MM.1S (cell line): ENCODE measurements at regions not wholly inside any gene's neighbourhood (a gene's known extent, or its start where the extent isn't known, plus 50 kb on each side); places are given as distances from the start of the nearest gene placed in this dataset.

ENCODE experiments used
- DNase-seq: peaks from one replicate; pipeline ENCODE4 v3.0.0-alpha.2; 2015
- H2AFZ ChIP-seq: fragments of 300-600 bp; sonication (generic); 2 replicates; pipeline ENCODE4 v1.6.0; 2016; ENCODE audit warnings: antibody characterized with exemption, low read length
- H3F3A ChIP-seq: fragments of 300-600 bp; sonication (generic); 2 replicates; pipeline ENCODE4 v1.6.1; 2016; ENCODE audit warnings: mild to moderate bottlenecking, antibody characterized with exemption, low read length, moderate library complexity, mixed read lengths; ENCODE audit not compliant: insufficient read depth
- H3K27ac ChIP-seq: fragments of 300-600 bp; sonication (generic); 2 replicates; pipeline ENCODE4 v1.5.1; 2016; ENCODE audit warnings: mild to moderate bottlenecking, low read length
- H3K27me3 ChIP-seq: fragments of 300-600 bp; sonication (generic); replicated peaks from 2 replicates; pipeline ENCODE4 v1.6.0; 2016; ENCODE audit warnings: low read length; ENCODE audit not compliant: insufficient read depth
- H3K36me3 ChIP-seq: fragments of 300-600 bp; sonication (generic); replicated peaks from 2 replicates; pipeline ENCODE4 v1.6.1; 2016; ENCODE audit warnings: mild to moderate bottlenecking, low read length, mixed read lengths; ENCODE audit not compliant: insufficient read depth
- H3K4me1 ChIP-seq: fragments of 300-600 bp; sonication (generic); 2 replicates; pipeline ENCODE4 v1.6.1; 2016; ENCODE audit warnings: low read length, mixed read lengths
- H3K4me2 ChIP-seq: fragments of 300-600 bp; sonication (generic); 2 replicates; pipeline ENCODE4 v1.6.0; 2016; ENCODE audit warnings: low read depth, low read length
- H3K4me3 ChIP-seq: fragments of 300-600 bp; sonication (generic); 2 replicates; pipeline ENCODE4 v1.5.1; 2016; ENCODE audit warnings: low read length, mixed read lengths
- H3K79me2 ChIP-seq: fragments of 300-600 bp; sonication (generic); 2 replicates; pipeline ENCODE4 v1.6.1; 2016; ENCODE audit warnings: mixed run types, low read length, mixed read lengths
- H3K9ac ChIP-seq: fragments of 300-600 bp; sonication (generic); 2 replicates; pipeline ENCODE4 v1.6.1; 2016; ENCODE audit warnings: low read length, mixed read lengths
- H3K9me2 ChIP-seq: fragments of 300-600 bp; sonication (generic); replicated peaks from 2 replicates; pipeline ENCODE4 v1.6.1; 2016; ENCODE audit warnings: mild to moderate bottlenecking, low read length, mixed read lengths; ENCODE audit not compliant: insufficient read depth
- H3K9me3 ChIP-seq: fragments of 300-600 bp; sonication (generic); replicated peaks from 2 replicates; pipeline ENCODE4 v1.6.1; 2016; ENCODE audit warnings: mild to moderate bottlenecking, low read length, mixed read lengths; ENCODE audit not compliant: insufficient read depth
- H4K20me1 ChIP-seq: fragments of 300-600 bp; sonication (generic); 2 replicates; pipeline ENCODE4 v1.6.1; 2016; ENCODE audit warnings: mild to moderate bottlenecking, low read length, moderate library complexity, mixed read lengths; ENCODE audit not compliant: insufficient read depth
- CTCF ChIP-seq: fragments of 300-600 bp; sonication (generic); IDR thresholded peaks from 2 replicates; pipeline ENCODE4 v1.5.1; 2016; ENCODE audit warnings: antibody characterized with exemption, low read length, mixed read lengths
- EZH2 ChIP-seq: fragments of 300-600 bp; sonication (generic); optimal IDR thresholded peaks from 2 replicates; pipeline ENCODE3; 2017; ENCODE audit warnings: low read depth, mild to moderate bottlenecking, antibody characterized with exemption, low read length, mixed read lengths
- EZH2phosphoT487 ChIP-seq: fragments of 300-600 bp; sonication (generic); IDR thresholded peaks from 2 replicates; pipeline ENCODE4 v1.6.1; 2018; ENCODE audit warnings: antibody characterized with exemption, low read length

- Histone ChIP-seq H3K9me3 (no peaks in the 10 kb centered on the region), H3K4me3 (no peak overlapping the region), H3K9ac (no peak overlapping the region), H3K36me3 (no peaks in the 10 kb centered on the region), H3K9me2 (no peaks in the 10 kb centered on the region), H3K79me2 (no peaks in the 10 kb centered on the region), H3K4me2 (no peak overlapping the region), H3F3A (no peaks in the 10 kb centered on the region), H3K4me1 (no peaks in the 10 kb centered on the region), H4K20me1 (no peaks in the 10 kb centered on the region), H3K27me3 (no peaks in the 10 kb centered on the region), H2AFZ (no peak overlapping the region), H3K27ac (no peak overlapping the region)
- TF ChIP-seq EZH2, result no peak
- TF ChIP-seq CTCF, result no peak
- no peak for TF ChIP-seq EZH2phosphoT487
- DNase-seq, result no peak
These were observed 110.7 kb downstream of the EHF start for GRCh38 chr11:34731603-34732002.

- Histone ChIP-seq H3K4me1 (no peaks in the 10 kb centered on the region), H3F3A (no peaks in the 10 kb centered on the region), H3K36me3 (no peaks in the 10 kb centered on the region), H3K27me3 (no peaks in the 10 kb centered on the region), H2AFZ (no peak overlapping the region), H3K9me3 (no peaks in the 10 kb centered on the region), H3K4me3 (no peak overlapping the region), H3K9ac (no peak overlapping the region), H3K9me2 (no peaks in the 10 kb centered on the region), H4K20me1 (no peaks in the 10 kb centered on the region), H3K4me2 (no peak overlapping the region), H3K27ac (no peak overlapping the region), H3K79me2 (no peaks in the 10 kb centered on the region)
- no peak for DNase-seq
- TF ChIP-seq EZH2 (no peak), CTCF (no peak), EZH2phosphoT487 (no peak)
These were observed 109.8 kb downstream of the EHF start for GRCh38 chr11:34730544-34731295.

GRCh38 chr11:34728609-34729008, 107.7 kb downstream of the EHF start:
- H3K9me2 ChIP-seq, result no peaks in the 10 kb centered on the region
- H4K20me1 ChIP-seq, result no peaks in the 10 kb centered on the region
- no peak overlapping the region for H3K27ac ChIP-seq
- H3K9ac ChIP-seq, result no peak overlapping the region
- H3F3A ChIP-seq, result no peaks in the 10 kb centered on the region
- no peak for DNase-seq
- H3K9me3 ChIP-seq, result no peaks in the 10 kb centered on the region
- H3K4me1 ChIP-seq, result no peaks in the 10 kb centered on the region
- H3K79me2 ChIP-seq, result no peaks in the 10 kb centered on the region
- no peak overlapping the region for H2AFZ ChIP-seq
- TF ChIP-seq EZH2, result no peak
- no peak for TF ChIP-seq EZH2phosphoT487
- TF ChIP-seq CTCF, result no peak
- no peak overlapping the region for H3K4me2 ChIP-seq
- no peaks in the 10 kb centered on the region for H3K36me3 ChIP-seq
- H3K27me3 ChIP-seq, result no peaks in the 10 kb centered on the region
- H3K4me3 ChIP-seq, result no peak overlapping the region
